GM08714 (cell line): ENCODE measurements at regions not wholly inside any gene's neighbourhood (a gene's known extent, or its start where the extent isn't known, plus 50 kb on each side); places are given as distances from the start of the nearest gene placed in this dataset.

Experiments
- H3K4me3 ChIP-seq: fragments of 200-500 bp; sonication (Bioruptor generic); 2 replicates; pipeline ENCODE4 v1.5.1; 2014; ENCODE audit warnings: mild to moderate bottlenecking, low read length, inconsistent platforms
- ZNF274 ChIP-seq: IDR thresholded peaks from 2 replicates; pipeline ENCODE4 v1.6.1; 2012; ENCODE audit warnings: mild to moderate bottlenecking, low read depth, low read length

- H3K4me3 ChIP-seq, result no peak overlapping the region
- no peak for TF ChIP-seq ZNF274
Measured at GRCh38 chr5:152994033-152994680, 496.3 kb upstream of the GRIA1 start.

GRCh38 chr5:152995214-152995725 lies 495.2 kb upstream of the GRIA1 start:
- no peak for TF ChIP-seq ZNF274
- H3K4me3 ChIP-seq, result no peak overlapping the region

- no peak overlapping the region for H3K4me3 ChIP-seq
- TF ChIP-seq ZNF274, result no peak
Measured at GRCh38 chr5:153005711-153006110, 484.8 kb upstream of the GRIA1 start.

- no peak for TF ChIP-seq ZNF274
- no peak overlapping the region for H3K4me3 ChIP-seq
Measured at GRCh38 chr5:153006681-153007080, 483.8 kb upstream of the GRIA1 start.

GRCh38 chr5:153014194-153014593 lies 476.3 kb upstream of the GRIA1 start:
- no peak for TF ChIP-seq ZNF274
- H3K4me3 ChIP-seq, result no peak overlapping the region

GRCh38 chr5:153018121-153018520 lies 472.3 kb upstream of the GRIA1 start:
- no peak for TF ChIP-seq ZNF274
- no peak overlapping the region for H3K4me3 ChIP-seq

GRCh38 chr5:153030755-153031725 lies 459.4 kb upstream of the GRIA1 start:
- TF ChIP-seq ZNF274, result no peak
- no peak overlapping the region for H3K4me3 ChIP-seq

GRCh38 chr5:153039501-153039900 lies 451.0 kb upstream of the GRIA1 start:
- TF ChIP-seq ZNF274, result no peak
- H3K4me3 ChIP-seq, result no peak overlapping the region

GRCh38 chr5:153043886-153044285 lies 446.6 kb upstream of the GRIA1 start:
- no peak for TF ChIP-seq ZNF274
- no peak overlapping the region for H3K4me3 ChIP-seq

- no peak for TF ChIP-seq ZNF274
- no peak overlapping the region for H3K4me3 ChIP-seq
Measured at GRCh38 chr5:153050496-153051179, 439.8 kb upstream of the GRIA1 start.

GRCh38 chr5:153066281-153066680 lies 424.2 kb upstream of the GRIA1 start:
- TF ChIP-seq ZNF274, result no peak
- no peak overlapping the region for H3K4me3 ChIP-seq

- TF ChIP-seq ZNF274, result no peak
- no peak overlapping the region for H3K4me3 ChIP-seq
Measured at GRCh38 chr5:153067869-153068268, 422.6 kb upstream of the GRIA1 start.

- no peak overlapping the region for H3K4me3 ChIP-seq
- no peak for TF ChIP-seq ZNF274
Measured at GRCh38 chr5:153079396-153079795, 411.1 kb upstream of the GRIA1 start.

- no peak for TF ChIP-seq ZNF274
Measured at GRCh38 chr5:153080940-153081339, 409.5 kb upstream of the GRIA1 start.

More at GRCh38 chr5:153080940-153081339, 409.5 kb upstream of the GRIA1 start:
- no peak overlapping the region for H3K4me3 ChIP-seq
